ACC112 (cell line): ENCODE measurements at regions not wholly inside any gene's neighbourhood (a gene's known extent, or its start where the extent isn't known, plus 50 kb on each side); places are given as distances from the start of the nearest gene placed in this dataset.

Experiments
- H2AFZ ChIP-seq: fragments of 200-600 bp; sonication (generic); one replicate; pipeline ENCODE4 v1.6.0; 2017; ENCODE audit warnings: antibody characterized with exemption, low read length; ENCODE audit not compliant: unreplicated experiment
- H3K27ac ChIP-seq: fragments of 200-600 bp; sonication (generic); 2 replicates; pipeline ENCODE4 v1.5.1; 2014; ENCODE audit warnings: low read depth, mild to moderate bottlenecking, antibody characterized with exemption, low read length, moderate library complexity
- H3K27me3 ChIP-seq: fragments of 200-600 bp; sonication (generic); 2 replicates; pipeline ENCODE4 v1.6.1; 2014; ENCODE audit warnings: mild to moderate bottlenecking, antibody characterized with exemption, low read length, moderate library complexity, mixed read lengths; ENCODE audit not compliant: insufficient read depth
- H3K36me3 ChIP-seq: fragments of 200-600 bp; sonication (generic); 2 replicates; pipeline ENCODE4 v1.6.1; 2016; ENCODE audit warnings: mild to moderate bottlenecking, antibody characterized with exemption, low read length, moderate library complexity, mixed read lengths; ENCODE audit not compliant: insufficient read depth
- H3K4me1 ChIP-seq: fragments of 200-600 bp; sonication (generic); one replicate; pipeline ENCODE4 v1.6.1; 2016; ENCODE audit warnings: low read length, mixed read lengths; ENCODE audit not compliant: insufficient read depth, unreplicated experiment, control insufficient read depth
- H3K4me3 ChIP-seq: fragments of 200-600 bp; sonication (generic); 2 replicates; pipeline ENCODE4 v1.5.1; 2014; ENCODE audit warnings: mild to moderate bottlenecking, low read depth, low read length
- H3K79me2 ChIP-seq: fragments of 200-600 bp; sonication (generic); one replicate; pipeline ENCODE4 v1.6.0; 2016; ENCODE audit warnings: low read length; ENCODE audit not compliant: control insufficient read depth, unreplicated experiment, insufficient read depth

- Histone ChIP-seq H2AFZ (no peak overlapping the region), H3K27ac (no peak overlapping the region), H3K4me3 (no peak overlapping the region), H3K27me3 (peaks cover 55% of the 10 kb centered on the region), H3K79me2 (no peaks in the 10 kb centered on the region), H3K4me1 (no peaks in the 10 kb centered on the region), H3K36me3 (no peaks in the 10 kb centered on the region)
Observed at GRCh38 chr2:8617590-8617989, 64.3 kb upstream of the ID2 start.

- H2AFZ ChIP-seq, result no peak overlapping the region
- H3K4me1 ChIP-seq, result no peaks in the 10 kb centered on the region
- H3K4me3 ChIP-seq, result no peak overlapping the region
- H3K79me2 ChIP-seq, result no peaks in the 10 kb centered on the region
- H3K27me3 ChIP-seq, result peaks cover 48% of the 10 kb centered on the region
- no peaks in the 10 kb centered on the region for H3K36me3 ChIP-seq
- no peak overlapping the region for H3K27ac ChIP-seq
Observed at GRCh38 chr2:8619071-8619470, 62.8 kb upstream of the ID2 start.

DNA sequence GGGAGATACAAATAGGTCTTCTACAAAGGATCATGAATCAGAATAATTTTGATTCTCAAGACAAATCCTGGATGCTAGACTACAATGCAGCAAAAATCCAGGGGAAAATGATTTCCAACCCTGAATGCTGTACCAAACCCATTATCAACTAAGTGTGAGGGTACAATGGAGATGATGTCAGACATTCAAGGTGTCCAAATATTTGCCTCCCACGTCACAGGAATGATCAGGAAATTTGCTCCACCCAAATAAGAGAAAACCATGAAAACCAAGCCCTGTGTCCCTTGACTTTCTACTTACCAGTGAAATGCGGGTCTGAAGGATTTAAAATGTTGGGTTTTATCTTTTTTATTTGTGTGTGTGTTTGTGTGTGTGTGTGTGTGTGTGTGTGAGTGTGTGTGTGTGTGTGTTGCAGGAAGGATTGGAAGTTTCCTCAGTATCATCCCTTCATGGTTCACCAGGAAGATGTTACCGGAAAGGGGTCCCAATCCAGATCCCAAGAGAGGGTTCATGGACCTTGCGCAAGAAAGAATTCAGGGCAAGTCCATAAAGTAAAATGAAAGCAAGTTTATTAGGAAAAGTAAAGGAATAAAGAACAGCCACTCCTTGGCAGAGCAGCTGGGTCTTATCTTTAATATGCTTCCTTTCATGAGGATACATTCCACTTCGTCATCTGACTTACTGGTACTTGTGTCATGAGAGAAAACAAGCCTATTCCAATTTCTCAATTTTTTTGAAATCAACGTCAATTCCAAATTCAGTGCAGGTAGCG is 61.1 kb upstream of the ID2 start:
- H3K4me3 ChIP-seq, result no peak overlapping the region
- peaks cover 32% of the 10 kb centered on the region for H3K27me3 ChIP-seq
- no peak overlapping the region for H2AFZ ChIP-seq
- no peak overlapping the region for H3K27ac ChIP-seq
- no peaks in the 10 kb centered on the region for H3K4me1 ChIP-seq
- no peaks in the 10 kb centered on the region for H3K36me3 ChIP-seq
- no peaks in the 10 kb centered on the region for H3K79me2 ChIP-seq

DNA sequence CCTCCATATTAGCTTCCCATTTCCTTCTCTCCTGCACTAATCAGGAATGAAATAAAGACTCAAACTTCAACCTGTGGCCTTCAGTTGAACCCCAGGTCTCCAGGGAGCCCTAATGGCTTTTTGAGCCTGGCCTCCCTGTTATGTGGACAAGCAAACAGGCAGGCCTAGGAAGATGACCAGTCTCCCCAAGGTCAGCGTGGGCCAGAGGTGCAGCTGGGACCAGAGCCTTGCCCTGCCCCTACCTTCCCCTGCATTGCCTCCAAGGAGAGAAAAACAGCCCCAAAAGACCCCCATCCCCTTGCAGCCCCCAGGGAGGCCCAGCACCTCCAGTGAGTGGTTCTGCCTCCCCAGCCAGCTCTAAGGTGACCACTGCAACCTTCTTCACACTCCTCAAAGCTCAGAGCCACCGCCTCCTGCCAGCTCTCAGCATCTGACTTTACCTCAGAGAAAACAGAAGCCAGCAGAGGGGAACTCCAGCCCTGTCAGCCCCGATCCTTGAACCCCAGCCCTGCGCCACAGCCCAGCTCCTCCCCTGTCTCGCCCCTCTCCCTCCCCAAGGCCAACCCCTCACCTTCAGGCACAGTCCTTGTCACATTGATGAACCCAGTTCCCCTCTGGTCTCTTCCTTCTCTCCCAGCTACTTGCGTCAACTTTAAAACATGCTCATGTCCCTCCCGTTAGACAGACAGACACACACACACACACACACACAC is 59.5 kb upstream of the ID2 start:
- Histone ChIP-seq H3K4me3 (no peak overlapping the region), H3K4me1 (no peaks in the 10 kb centered on the region), H3K27me3 (peaks cover 18% of the 10 kb centered on the region), H3K36me3 (no peaks in the 10 kb centered on the region), H3K79me2 (no peaks in the 10 kb centered on the region), H3K27ac (no peak overlapping the region), H2AFZ (no peak overlapping the region)

DNA sequence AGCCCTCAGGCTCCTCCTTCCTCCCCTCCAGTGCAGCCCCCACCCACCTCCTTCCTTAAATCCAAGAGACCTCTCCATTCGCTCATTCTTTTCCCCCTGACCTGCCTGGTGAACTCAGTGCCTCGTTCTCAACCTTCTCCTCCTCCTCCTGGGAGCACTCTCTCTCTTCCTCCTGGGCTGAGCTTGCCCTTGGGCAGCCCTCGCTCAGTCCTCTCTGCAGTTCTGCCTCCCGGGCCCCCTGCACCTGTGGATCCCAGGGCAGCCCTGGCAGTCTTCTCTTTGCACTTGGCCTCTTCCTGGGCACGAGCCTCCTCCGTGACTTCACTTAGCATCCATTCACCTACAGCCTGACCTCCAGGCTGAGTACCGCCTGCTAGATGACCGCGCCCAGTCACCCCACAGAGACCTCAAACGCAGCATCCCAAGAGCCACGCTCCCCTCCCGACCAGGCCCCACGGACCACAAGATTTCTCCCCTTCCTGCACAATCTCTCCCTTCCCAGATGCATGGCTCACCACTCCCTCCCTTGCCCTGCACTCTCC is 58.9 kb upstream of the ID2 start:
- no peaks in the 10 kb centered on the region for H3K36me3 ChIP-seq
- H2AFZ ChIP-seq, result no peak overlapping the region
- H3K27me3 ChIP-seq, result peaks cover 15% of the 10 kb centered on the region
- H3K4me1 ChIP-seq, result no peaks in the 10 kb centered on the region
- H3K79me2 ChIP-seq, result no peaks in the 10 kb centered on the region
- H3K4me3 ChIP-seq, result no peak overlapping the region
- H3K27ac ChIP-seq, result no peak overlapping the region

GRCh38 chr2:8623576-8623957 is 58.3 kb upstream of the ID2 start:
- Histone ChIP-seq H3K27me3 (peaks cover 15% of the 10 kb centered on the region), H3K27ac (no peak overlapping the region), H3K79me2 (no peaks in the 10 kb centered on the region), H3K36me3 (no peaks in the 10 kb centered on the region), H2AFZ (no peak overlapping the region), H3K4me3 (no peak overlapping the region), H3K4me1 (no peaks in the 10 kb centered on the region)

GRCh38 chr2:8623958-8624591 is 57.8 kb upstream of the ID2 start:
- Histone ChIP-seq H3K27me3 (peaks cover 11% of the 10 kb centered on the region), H3K79me2 (no peaks in the 10 kb centered on the region), H3K4me3 (no peak overlapping the region), H3K36me3 (no peaks in the 10 kb centered on the region), H3K4me1 (no peaks in the 10 kb centered on the region), H3K27ac (no peak overlapping the region), H2AFZ (no peak overlapping the region)

- Histone ChIP-seq H2AFZ (no peak overlapping the region), H3K27me3 (peaks cover 7% of the 10 kb centered on the region), H3K4me1 (no peaks in the 10 kb centered on the region), H3K36me3 (no peaks in the 10 kb centered on the region), H3K27ac (no peak overlapping the region), H3K79me2 (no peaks in the 10 kb centered on the region), H3K4me3 (no peak overlapping the region)
Observed at GRCh38 chr2:8624855-8625398, 56.9 kb upstream of the ID2 start.

DNA sequence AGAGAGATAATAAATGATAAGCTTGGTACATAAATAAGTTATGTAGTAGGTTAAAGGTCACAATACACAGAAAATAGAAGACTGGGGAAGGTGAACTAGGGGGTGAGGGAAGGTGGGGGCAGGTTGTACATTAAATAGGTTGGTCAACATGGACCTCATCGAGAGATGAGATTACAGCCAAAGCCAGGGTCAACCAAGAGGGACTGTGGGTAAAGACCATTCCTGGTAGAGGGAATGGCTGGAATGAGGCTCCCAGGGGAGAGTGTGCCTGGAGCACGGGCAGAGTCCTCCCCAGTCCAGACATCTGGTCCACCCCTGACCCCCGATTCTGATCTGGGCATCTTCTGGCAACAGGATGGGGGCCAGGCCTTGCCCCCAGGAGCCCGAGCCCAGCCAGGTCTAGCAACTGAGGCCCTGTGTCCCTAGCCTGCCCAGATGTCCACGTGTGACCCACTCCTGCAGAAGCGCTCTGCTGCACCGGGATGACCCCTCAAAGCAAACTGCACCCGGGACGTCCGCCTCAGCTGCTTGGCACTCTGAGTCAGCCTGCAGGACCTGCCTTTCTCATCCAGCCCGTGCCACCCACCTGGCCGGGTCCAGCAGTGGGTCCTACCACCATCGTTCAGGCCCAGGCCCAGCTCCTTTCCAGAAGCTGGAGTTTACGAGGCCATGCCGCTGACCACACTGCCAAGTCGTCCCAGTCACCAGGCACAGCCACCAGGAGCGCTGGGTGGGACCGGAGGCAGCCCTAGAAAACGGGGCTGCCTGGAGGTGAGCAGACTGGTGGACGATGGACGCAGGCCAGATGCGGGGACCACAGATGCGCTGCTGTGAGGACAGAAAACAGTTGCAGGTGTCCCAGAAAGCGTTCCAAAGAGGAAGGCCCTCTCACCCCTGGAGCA is 56.2 kb upstream of the ID2 start:
- Histone ChIP-seq H3K36me3 (no peaks in the 10 kb centered on the region), H3K4me3 (no peak overlapping the region), H2AFZ (no peak overlapping the region), H3K27ac (no peak overlapping the region), H3K79me2 (no peaks in the 10 kb centered on the region), H3K27me3 (no peaks in the 10 kb centered on the region), H3K4me1 (no peaks in the 10 kb centered on the region)

DNA sequence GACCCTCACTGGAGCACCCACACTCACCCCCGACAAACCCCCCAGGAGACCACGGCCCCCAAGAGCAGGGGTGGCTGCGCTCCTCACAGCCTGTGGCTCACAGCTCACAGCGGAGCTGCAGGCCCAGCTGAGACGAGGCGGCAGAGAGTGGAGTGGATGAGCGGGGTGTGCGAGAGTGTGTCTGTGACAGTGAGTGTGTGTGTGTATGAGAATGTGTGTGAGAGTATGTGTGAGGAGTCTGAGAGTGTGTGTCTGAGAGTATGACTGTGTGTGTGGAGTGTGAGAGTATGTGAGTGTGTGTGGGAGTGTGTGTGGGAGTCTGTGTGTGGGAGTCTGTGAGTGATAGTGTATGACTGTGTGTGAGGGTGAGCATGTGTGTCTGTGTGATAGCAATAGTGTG is 55.3 kb upstream of the ID2 start:
- Histone ChIP-seq H3K4me1 (no peaks in the 10 kb centered on the region), H3K27me3 (no peaks in the 10 kb centered on the region), H3K36me3 (no peaks in the 10 kb centered on the region), H2AFZ (no peak overlapping the region), H3K79me2 (no peaks in the 10 kb centered on the region), H3K4me3 (no peak overlapping the region), H3K27ac (no peak overlapping the region)
